ENCODE measurements at regions not wholly inside any gene's neighbourhood (a gene's known extent, or its start where the extent isn't known, plus 50 kb on each side); places are given as distances from the start of the nearest gene placed in this dataset.
"Not testable (repeated sequence)": the region's sequence is repeated elsewhere in the genome, so short reads cannot be mapped to it uniquely, and the experiment has no call there.

DNA sequence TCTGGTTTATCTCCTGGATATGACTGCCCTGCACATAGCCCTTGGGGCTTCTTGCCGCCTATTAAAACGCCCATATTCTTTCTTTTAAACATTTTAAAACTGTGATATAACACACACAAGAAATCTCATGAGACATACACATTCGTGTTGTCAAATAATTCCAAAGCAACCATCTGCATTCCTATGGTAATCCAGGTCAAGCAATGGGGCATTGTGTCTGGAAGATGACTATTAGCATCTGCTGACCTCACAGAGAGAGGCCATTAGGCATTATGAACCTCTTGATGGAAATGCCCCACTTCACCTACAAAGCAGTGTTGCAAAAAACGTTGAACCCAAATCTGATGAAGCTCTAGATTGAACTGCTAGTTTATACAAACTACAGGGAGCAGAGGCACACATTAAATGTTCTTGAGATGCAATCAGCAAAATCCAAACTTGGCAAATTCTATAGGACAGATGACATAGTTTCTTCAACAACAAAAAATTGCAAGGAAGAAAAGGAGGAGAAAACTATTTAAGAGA, 513.8 kb upstream of the CCDC196 start:
- no peak for DNase-seq (ENCODE audit: low spot score)

DNA sequence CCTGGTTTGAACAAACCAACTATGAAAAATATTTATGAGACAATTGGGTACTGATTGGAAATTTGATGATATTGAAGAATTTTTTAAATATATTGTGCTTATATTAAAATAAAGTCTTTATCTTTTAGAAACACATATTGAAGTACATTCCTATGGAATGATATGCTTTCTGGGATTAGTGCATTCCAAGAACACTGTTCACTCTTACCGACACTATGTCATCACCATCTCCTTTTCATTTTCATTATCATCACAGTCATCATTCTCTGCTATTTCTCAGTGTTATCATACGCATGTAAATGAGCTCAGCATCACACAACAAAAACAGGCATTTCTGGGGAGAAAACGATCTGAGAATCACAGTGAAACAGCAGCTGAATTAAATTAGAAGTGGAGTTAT, 513.3 kb upstream of the CCDC196 start:
- no peak for DNase-seq (ENCODE audit: low spot score)

DNA sequence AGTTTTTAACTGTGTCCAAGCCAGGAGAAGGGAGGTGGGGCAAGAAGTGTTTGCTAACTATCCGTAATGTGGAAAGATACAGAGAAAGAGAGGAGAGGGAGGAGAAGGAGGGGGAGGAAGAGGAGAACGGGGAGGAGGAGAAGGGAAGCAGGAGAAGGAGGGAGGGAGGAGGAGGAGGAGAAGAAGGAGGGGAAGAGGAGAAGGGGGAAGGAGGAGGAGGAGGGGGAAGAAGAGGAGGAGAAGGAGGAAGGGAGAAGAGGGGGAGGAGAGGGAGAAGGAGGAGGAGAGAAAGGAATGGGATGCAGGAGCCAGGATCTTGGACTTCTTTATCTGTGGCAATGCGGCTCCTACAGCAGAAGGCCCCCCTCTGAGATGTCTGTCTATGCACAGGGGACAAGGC, 510.3 kb upstream of the CCDC196 start:
- DNase-seq (ENCODE audit: low spot score), result no peak

DNA sequence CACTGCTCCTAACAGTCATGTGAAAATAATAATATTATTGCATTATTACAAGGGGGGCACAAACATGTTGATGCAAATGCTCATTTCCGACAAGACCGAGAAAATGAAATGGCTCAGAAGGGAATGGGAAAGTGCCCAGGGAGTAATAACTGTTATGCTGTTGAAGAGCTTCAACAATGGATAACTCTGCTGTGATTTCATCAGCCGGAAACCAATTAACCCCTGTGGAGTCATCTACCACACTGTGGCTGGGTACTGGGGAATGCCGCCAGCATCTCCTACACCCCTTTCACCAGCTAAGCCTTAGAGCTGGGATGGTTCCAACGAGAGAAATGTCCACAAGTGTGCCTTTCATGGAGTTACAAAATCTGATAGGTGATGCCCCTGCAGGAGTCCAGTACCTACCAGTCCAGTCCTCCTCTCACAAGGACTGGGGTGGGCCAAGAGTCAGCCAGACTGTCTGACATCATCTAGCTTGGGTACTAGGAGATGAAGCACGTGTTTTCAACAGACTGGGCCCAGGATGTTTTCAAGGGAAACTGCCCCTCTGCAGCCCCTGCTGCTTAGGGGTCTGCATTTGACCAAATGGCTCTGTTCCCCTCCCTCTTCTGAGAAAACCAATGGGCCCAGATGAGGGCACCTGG, 509.3 kb upstream of the CCDC196 start:
- no peak for DNase-seq (ENCODE audit: low spot score)

DNA sequence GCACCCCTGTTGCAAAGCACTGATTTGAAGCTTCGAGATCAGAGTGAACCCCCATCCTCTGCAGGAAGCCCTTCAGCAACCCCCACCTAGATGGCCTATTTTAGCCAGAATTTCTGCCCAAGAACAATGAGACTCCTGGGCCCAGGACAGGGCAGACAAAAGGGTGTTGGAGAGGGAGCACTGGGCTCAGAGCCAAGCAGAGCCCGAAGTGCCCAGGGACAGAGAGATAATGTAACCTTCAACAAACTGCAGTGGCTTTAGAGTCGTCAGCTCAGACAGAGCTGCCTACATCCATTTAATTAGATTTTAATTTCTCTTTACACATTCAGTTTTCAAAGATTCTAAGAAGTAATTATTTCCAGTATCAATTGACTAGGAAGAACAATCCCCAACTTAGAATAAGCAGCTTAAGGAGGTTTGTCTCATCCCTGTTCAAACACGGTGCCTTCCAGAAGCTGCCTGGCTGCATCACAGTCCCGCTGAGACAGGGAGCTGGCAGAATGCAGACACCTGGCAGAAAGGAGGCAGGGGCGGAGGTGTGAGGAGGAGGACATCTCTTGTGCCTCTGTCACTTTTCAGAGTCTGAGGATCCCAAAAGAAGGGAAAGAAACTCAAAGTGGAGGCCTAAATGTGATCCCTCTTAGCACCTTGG, 504.9 kb upstream of the CCDC196 start:
- no peak for DNase-seq (ENCODE audit: low spot score)

DNA sequence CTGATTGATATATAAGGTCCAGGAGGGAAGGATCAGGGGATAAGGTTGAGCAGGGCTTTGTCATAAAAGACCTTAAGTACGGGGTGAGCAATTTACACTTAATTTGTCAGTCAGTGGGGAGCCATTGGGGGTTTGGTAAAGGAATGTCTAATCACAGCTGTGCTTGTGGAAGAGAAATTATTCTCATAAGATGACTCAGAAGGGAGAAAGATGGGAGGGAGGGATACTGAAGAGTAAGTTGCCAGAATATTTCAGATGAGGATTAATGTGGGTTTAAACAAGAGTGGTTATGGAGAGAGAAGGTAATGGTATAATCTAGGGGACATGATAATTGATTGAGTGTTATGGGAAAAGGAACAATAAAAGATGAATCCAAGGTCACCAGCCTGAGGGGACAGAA, 500.1 kb upstream of the CCDC196 start:
- DNase-seq (ENCODE audit: low spot score), result no peak

DNA sequence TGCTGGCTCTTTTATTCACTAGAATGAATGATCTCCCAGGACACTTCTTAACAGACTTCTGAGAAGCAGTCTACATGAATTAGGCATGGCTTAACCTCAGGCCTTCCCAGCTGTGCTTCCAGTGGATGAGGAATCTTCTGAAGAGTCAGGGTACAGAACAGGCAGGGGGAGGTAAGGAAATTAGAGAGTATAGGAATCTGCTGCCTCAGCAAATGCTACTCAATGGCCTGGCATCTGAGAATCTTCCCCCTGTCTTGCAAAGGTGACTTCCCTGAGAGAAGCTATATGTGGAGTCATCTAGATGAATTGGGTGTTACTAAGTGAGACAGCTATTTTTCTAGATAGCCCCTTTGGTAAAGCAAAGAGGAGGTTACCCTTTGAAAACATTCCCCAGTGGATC, 496.2 kb upstream of the CCDC196 start:
- DNase-seq (ENCODE audit: low spot score), result no peak

DNA sequence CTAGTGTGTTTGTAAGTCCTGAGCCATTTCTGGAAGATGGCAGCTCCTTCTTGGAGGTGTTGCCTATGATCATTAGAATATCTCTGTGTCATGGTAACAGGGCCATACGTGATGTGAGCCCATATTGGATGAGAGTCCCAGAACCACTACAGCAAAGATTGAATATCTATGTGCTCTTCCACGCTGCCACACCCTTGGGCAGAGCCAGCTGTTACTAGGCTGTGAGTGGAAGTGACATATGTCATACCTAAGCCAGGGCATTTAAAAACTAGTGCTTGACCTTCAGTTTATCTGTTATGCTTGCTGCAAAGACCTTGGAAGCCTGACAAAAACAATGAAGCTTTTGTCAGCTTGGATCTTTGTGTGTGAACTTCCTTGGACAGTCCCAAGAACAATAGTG, 495.1 kb upstream of the CCDC196 start:
- DNase-seq (ENCODE audit: low spot score), result no peak

DNA sequence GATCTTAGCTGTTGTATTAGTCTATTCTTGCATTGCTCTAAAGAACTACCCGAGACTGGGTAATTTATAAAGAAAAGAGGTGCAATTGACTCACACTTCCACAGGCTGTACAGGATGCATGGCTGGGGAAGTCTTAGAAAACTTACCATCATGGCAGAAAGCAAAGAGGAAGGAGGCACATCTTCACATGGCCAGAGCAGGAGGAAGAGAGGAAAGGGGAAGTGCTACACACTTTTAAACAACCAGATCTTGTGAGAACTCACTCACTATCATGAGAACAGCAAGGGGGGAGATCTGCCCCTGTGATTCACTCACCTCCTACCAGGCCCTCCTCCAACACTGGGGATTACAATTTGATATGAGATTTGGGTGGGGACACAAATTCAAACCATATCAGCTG, 494.2 kb upstream of the CCDC196 start:
- not testable (repeated sequence) for DNase-seq (ENCODE audit: low spot score)

DNA sequence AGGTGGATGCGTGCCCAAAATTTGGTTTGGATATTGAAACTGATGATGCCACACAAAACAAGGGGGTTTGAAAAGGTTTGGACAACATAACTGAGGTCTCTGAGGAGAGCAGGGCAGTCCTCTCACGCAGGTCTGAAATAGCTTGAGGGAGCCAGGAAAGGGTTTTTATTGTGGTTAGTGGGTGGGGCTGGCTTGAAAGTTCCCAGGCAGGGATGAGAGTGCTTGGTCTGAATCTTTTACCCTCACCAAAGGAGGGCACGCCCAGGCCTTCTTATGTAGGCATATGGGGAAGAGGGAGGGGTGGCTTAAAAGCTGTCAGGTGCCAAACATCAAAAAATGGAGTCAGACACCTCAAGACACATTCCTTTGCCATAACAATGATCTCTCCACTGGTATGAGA, 493.1 kb upstream of the CCDC196 start:
- DNase-seq (ENCODE audit: low spot score), result no peak

DNA sequence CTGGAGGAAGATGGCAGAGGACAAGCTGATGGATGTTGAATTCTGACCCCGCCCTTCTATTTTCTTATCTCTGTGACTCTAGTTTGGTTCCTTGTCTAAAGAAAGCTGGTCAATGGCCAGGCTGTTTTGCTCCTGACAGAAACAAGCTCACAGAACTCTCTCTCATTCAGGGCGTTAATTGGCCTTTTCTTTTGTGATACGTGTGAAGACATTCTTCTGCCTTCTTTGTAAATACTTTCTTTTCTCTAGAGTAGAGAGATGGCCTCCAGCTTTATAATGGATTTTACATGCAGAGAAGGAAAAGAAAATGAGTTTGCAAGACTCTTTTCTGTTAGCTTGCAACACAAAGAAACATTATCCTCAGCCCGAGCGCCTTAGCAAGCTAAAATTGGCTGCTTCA, 492.2 kb upstream of the CCDC196 start:
- no peak for DNase-seq (ENCODE audit: low spot score)

DNA sequence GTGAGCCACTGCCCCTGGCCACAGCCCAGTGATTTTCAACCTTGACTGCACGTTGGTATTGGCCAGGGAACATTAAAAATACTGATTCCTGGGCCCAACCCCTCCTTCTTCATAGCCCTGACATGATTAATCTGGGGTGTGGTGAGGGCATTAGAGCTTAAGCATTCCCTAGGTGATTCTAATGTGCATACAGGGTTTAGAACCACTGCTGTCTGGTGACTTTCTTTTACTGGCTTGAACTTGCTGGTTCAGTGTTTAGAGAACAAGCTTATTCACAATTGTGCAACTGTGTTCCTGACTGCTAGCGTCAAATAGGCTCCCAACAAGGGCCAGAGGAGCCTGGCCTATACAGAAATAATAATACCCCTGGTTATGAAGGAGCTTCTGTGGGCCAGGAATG, 488.8 kb upstream of the CCDC196 start:
- no peak for DNase-seq (ENCODE audit: low spot score)

DNA sequence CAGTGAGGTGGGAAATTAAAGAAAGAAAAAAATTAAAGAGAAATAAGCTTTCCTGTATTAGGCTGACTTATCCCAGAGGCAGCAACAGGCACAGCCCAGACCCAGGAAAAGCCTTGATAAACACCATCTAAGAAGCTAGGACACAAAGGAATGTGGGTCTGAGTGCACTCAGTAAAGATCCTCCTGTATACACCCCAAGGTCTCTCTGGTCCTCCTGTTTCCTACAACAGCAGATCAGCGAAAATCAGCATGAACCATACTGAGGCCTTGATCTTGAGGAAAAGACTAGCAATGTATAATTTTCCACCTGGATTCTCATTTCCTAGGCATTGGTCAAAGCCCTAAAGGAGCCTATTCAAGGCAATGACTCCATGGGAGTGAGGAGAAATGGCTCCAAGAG, 486.3 kb upstream of the CCDC196 start:
- DNase-seq (ENCODE audit: low spot score), result no peak

DNA sequence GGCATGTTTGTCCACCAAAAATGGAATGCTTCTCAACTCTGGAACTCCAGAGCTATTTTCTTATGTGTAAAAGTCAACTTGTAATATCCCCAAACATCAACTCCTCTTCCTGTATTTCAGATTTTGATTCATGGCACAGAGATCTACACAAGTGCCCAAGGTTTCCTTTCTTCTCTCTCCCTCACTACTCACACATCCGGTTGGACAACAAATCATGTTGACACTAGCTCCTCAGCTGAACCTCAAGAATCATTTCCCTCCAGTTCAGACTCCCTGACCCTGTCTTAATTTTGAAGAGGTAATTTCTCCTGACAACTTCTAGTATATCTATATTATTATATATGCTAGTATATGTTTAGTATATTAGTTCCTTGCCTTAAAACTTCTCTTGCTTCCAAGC, 485.4 kb upstream of the CCDC196 start:
- DNase-seq (ENCODE audit: low spot score), result no peak

DNA sequence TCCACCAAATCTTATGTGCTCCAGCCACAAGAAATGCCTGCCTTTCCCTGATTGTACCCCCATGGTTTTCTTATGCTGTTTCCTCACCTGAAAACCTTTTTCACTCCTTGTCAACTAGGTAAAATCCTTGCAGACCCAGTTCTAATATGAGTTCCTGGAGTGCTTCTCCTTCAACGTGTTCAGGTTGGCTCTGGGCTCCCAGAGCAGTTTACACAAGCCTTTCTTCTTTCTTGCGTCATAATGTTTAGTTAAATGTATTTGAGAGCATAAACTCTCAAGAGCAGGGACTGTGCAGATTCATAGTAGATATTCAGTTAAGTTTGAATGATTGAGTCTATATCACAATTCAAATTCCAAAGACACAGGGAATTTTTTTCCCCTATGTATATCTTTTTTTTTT, 484.8 kb upstream of the CCDC196 start:
- DNase-seq (ENCODE audit: low spot score), result no peak

DNA sequence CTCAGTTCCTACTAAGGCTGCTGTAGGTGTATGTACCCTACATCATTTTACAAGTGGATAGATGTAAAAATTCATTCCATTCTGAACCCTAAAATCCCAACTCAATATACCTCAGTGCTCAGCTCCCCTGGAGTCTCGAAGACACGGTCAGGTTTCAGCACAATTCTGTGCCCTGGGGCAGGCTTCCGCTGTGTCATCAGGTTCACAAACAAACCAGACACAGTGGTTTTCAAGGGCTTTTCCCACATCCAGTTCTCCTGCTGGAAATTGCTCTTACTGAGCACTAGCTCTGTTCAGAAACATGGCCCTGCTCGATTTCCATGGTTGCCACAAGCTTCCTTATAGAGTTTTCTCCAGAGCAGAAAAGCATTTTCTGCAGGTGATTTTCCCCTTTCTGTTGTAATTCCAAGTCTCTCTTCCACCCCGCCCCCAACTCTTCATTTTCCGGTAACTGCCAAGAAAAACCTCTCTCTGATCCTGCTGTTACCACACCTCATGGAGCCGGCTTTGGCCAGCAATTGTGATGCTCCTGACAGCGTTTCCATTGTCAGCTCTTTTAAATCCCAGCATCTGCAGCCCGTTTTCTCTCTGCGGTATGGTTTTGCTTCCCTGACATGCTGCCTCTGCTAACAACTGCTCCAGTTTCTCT, 483.0 kb upstream of the CCDC196 start:
- DNase-seq (ENCODE audit: low spot score), result no peak

DNA sequence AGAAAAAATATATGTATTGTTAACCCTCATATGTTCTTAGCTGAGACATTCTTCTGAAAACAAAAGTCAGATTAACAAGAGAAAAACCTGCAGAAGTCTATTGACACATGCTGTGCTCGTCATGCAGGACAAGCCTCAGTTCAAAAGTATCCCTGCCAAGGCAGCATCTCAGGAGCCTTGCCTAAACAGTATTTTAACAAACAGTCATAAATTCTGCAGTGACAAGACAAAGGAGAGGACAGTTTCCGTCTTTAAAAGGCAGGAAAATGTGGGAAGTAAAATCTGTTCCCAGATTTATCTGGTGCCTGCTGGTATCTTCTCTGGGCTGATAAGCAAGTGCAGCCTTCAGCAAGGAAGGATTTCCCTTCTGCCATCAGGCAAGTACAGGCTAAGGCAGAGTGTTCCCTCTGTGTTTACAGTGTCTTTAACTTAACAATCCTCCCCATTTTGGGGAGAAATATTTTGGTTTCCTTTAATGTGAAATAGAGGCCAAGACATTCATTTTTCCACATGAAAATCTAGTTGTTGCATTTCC, 480.2 kb upstream of the CCDC196 start:
- DNase-seq (ENCODE audit: low spot score), result no peak

DNA sequence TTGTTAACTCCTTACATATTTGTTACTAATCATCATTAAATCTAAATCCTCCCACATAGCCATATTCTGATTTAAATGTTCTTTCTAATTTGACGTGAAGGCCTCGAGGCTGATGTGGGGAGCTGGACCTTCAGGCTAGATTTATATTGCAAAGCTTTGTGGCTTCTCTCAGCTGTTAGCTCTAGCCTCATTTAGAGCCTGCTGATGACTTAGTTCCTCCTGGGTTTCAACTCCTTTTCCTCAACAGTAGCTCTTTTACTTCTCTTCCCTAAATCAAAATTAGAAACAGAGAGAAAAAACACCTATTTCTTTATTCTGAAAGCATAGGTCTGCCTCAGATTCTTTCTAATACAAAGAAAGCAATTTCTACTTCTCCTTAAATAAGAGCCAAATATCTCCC, 477.5 kb upstream of the CCDC196 start:
- DNase-seq (ENCODE audit: low spot score), result no peak

DNA sequence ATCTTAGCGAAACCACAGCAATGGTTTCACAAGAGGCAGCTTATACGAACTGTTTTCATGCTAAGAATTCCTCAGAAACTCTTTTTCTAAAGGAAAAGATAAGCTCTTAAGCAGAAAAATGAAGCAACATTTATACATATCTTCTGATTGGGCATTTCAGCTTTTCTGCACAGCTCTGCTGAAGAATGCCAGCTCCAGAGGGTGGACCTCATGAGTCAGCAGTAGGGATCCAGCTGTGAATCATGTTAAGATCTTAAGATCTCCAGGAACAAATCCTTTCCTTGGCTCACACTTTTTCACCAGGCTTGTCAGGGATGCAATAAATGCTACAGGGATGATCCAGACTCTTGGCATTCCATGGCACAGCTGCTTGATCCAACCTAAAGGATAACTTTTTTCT, 477.1 kb upstream of the CCDC196 start:
- DNase-seq (ENCODE audit: low spot score), result no peak

DNA sequence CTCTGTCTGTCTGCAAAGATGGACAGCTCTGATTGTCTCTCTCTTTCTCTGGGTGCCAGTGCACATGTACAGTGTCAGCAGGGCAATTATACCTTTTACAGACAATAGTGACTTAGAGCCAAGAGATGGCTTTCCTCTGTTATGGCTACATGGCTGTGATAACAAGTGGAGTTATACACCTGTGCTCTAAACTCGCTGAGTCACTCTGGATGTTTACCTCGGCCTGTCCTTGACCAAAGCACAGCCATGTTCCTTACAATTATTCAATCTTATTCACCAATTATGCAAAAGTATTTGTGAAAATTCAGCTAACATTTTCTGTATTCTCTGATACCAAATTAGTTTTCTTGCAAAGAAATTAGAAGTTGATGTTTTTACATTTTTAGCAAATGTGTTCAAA, 475.5 kb upstream of the CCDC196 start:
- DNase-seq (ENCODE audit: low spot score), result no peak

DNA sequence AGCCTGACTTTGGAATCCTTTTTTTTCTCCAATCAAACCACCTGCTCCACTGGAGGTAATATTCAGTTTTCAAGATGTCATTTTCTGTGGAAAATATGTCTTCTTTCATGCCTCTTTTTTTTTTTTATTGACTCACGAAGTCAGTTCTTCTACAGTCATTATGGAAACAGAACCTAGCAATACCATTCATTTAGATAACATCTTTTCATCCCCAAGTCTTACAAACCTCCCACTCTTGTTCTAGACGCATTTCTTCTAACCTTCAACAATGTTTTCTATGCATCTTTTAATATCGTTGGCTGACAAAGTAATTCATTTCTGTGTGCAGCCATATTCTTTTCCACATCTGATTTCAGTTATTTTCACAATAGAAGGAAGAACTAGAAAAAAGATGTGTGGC, 474.3 kb upstream of the CCDC196 start:
- DNase-seq (ENCODE audit: low spot score), result no peak

DNA sequence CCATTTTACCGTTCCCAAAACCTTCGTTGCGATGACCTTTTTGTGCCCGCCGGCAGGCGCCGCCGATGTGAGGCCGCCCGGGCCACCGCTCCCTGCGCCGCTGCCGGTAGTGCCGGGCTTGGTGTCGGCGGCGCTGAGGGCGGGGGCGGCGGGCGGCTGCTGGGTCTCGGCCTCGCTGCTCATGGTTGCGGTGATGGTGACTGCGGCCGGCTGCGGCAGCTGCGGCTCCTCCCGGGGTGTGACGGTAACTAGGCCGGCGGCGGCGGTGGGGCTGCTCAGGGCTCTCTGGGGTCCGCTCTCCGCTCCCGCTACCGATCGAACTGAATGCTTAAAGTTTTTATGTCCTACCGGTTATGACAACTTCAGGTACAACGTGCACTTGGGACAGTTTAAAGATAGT, 472.6 kb upstream of the CCDC196 start:
- not testable (repeated sequence) for DNase-seq (ENCODE audit: low spot score)

DNA sequence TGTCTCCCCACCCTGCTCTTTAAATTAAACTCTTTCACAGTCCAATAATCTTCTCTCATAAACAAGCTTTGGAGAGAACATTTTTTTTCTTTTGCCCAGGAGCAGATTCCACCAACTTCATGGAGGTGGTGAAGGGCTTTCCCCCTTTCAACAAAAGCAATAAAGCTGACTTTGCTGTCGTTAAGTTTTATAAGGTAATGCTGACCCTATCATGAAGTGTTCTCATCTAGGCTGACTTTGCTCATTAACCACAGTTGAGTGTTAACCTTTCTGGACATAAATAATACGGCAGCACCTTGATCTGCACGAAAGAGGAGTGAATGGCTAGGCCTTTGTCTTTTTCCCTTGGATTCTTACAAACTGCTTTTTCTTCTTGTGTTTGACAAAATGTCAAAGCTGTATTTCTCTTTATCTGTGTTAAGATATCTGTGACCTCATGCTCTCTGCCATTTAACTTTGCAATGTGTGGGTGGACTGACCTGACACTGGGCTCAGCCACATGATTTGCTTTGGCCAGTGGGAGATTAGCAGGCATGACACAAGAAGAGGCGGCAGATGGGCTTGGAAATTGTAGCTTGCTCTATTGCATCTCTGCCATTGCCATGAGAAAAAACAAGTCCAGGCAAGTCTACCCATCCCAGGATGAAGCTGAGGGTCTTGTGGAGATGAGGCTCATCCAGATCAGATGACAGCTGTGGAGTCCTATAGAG, 470.9 kb upstream of the CCDC196 start:
- no peak for DNase-seq (ENCODE audit: low spot score)
